A549 (cell line): ENCODE measurements at regions not wholly inside any gene's neighbourhood (a gene's known extent, or its start where the extent isn't known, plus 50 kb on each side); places are given as distances from the start of the nearest gene placed in this dataset.

Experiments
- CEBPB ChIP-seq, 2 experiments: fragments of >200 bp in 1 of 2; sonication (Bioruptor Twin) in 1 of 2; formaldehyde crosslinking in 1 of 2; IDR thresholded peaks; 2 replicates each; pipeline ENCODE4 v1.6.1; 2012 to 2016
- CTCF ChIP-seq: fragments of >200 bp; sonication (Bioruptor Twin); formaldehyde crosslinking; IDR thresholded peaks from 3 replicates; pipeline ENCODE4 v1.5.1; 2016
- E2F6 ChIP-seq: IDR thresholded peaks from 2 replicates; pipeline ENCODE4 v1.6.1; 2012; ENCODE audit warnings: low read depth, borderline replicate concordance
- ELK1 ChIP-seq: fragments of 150-350 bp; IDR thresholded peaks from 2 replicates; pipeline ENCODE4 v1.6.1; 2014; ENCODE audit warnings: low read depth, mild to moderate bottlenecking, low read length
- EP300 ChIP-seq, 2 experiments: fragments of >200 bp; sonication (Bioruptor Twin); formaldehyde crosslinking; IDR thresholded peaks; 2 replicates in 1 of 2; 3 replicates in 1 of 2; pipeline ENCODE4 v1.6.1; 2016 to 2017
- FOSB ChIP-seq: fragments of 250-450 bp; sonication (Bioruptor Pico); IDR thresholded peaks from 2 replicates; pipeline ENCODE4 v1.5.0; 2020; ENCODE audit warnings: mild to moderate bottlenecking, moderate library complexity
- HMGXB4 ChIP-seq: fragments of 250-450 bp; sonication (Bioruptor Pico); IDR thresholded peaks from 2 replicates; pipeline ENCODE4 v1.5.0; 2021; ENCODE audit warnings: mild to moderate bottlenecking, moderate library complexity, borderline replicate concordance
- KDM5A ChIP-seq: fragments of 200-600 bp; sonication (generic); IDR thresholded peaks from 2 replicates; pipeline ENCODE4 v1.6.1; 2016; ENCODE audit warnings: antibody characterized with exemption, mild to moderate bottlenecking
- MAX ChIP-seq: IDR thresholded peaks from 2 replicates; pipeline ENCODE4 v1.6.1; 2012
- PHF8 ChIP-seq: fragments of 200-600 bp; sonication (generic); IDR thresholded peaks from 2 replicates; pipeline ENCODE4 v1.6.1; 2016; ENCODE audit warnings: low read depth, mild to moderate bottlenecking, antibody characterized with exemption, moderate library complexity, borderline replicate concordance
- POLR2A ChIP-seq: IDR thresholded peaks from 2 replicates; pipeline ENCODE4 v1.6.1; 2012; ENCODE audit warnings: mild to moderate bottlenecking, low read length
- REST ChIP-seq: fragments of 200-600 bp; sonication (generic); IDR thresholded peaks from 2 replicates; pipeline ENCODE4 v1.6.1; 2016; ENCODE audit warnings: antibody characterized with exemption, mild to moderate bottlenecking, moderate library complexity

GRCh38 chr2:39609917-39610316 lies 55.8 kb upstream of the TMEM178A start:
- no peak for TF ChIP-seq CTCF
- no peak for TF ChIP-seq REST
- TF ChIP-seq POLR2A: no peak
- TF ChIP-seq ELK1: no peak
- TF ChIP-seq PHF8: no peak
- TF ChIP-seq E2F6: no peak
- TF ChIP-seq HMGXB4: no peak
- TF ChIP-seq KDM5A: no peak
- TF ChIP-seq FOSB (CRISPR knock-in tag): no peak
- TF ChIP-seq CEBPB (IDR thresholded peaks at IDR 0.05): no peak
- TF ChIP-seq MAX: no peak
- TF ChIP-seq EP300 (IDR thresholded peaks at IDR 0.05): no peak
